OCI-LY3 (cell line): ENCODE measurements at regions not wholly inside any gene's neighbourhood (a gene's known extent, or its start where the extent isn't known, plus 50 kb on each side); places are given as distances from the start of the nearest gene placed in this dataset.

Experiments
- CTCF ChIP-seq: fragments of 200-600, 300-600 bp; sonication (generic); IDR thresholded peaks from 2 replicates; pipeline ENCODE4 v1.5.1; 2014; ENCODE audit warnings: antibody characterized with exemption, low read length, low read depth
- EZH2phosphoT487 ChIP-seq: fragments of 200-600 bp; shearing (Covaris generic); IDR thresholded peaks from 2 replicates; pipeline ENCODE4 v1.6.1; 2018; ENCODE audit warnings: antibody characterized with exemption, mixed run types, low read depth

- TF ChIP-seq CTCF (no peak), EZH2phosphoT487 (no peak)
Measured at GRCh38 chr18:71304856-71305255, 1016.0 kb downstream of the SOCS6 start.
